H1 (cell line): ENCODE measurements at regions not wholly inside any gene's neighbourhood (a gene's known extent, or its start where the extent isn't known, plus 50 kb on each side); places are given as distances from the start of the nearest gene placed in this dataset.

Source experiments
- CTCF ChIA-PET: fragments of 300-600 bp; sonication (Branson Sonifier 250); formaldehyde crosslinking; loops from one replicate; lab custom pipeline; 2021; ENCODE audit not compliant: partially characterized antibody; lab: Charles Lee
- POLR2A ChIA-PET: fragments of 300-600 bp; sonication (Branson Sonifier 250); formaldehyde crosslinking; loops from one replicate; lab custom pipeline; 2021; ENCODE audit warnings: inconsistent platforms; ENCODE audit not compliant: partially characterized antibody; lab: Charles Lee
- DNase-seq, 2 experiments: peaks; one replicate each; pipeline versions ENCODE4 v3.0.0 to v3.0.0-alpha.2; 2010 to 2022; ENCODE audit warnings: low spot score in 2 of 2, low read depth in 1 of 2, mixed read lengths in 1 of 2
- FAIRE-seq: peaks from 2 replicates; lab custom pipeline; 2011; peaks lifted over from hg19 to GRCh38; lab: Jason Lieb, UNC
- H2AFZ ChIP-seq: 2 replicates; pipeline ENCODE4 v1.8.1; 2012; ENCODE audit warnings: low read length, inconsistent platforms
- H2AK5ac ChIP-seq: 2 replicates; pipeline ENCODE4 v1.6.1; 2013; ENCODE audit warnings: low read depth, low read length
- H2BK120ac ChIP-seq: replicated peaks from 2 replicates; pipeline ENCODE3; 2013; ENCODE audit warnings: low read depth, low read length, inconsistent platforms
- H2BK12ac ChIP-seq: 2 replicates; pipeline ENCODE4 v1.6.1; 2013; ENCODE audit warnings: low read depth, low read length
- H2BK15ac ChIP-seq: 2 replicates; pipeline ENCODE4 v1.6.1; 2013; ENCODE audit warnings: low read length
- H2BK20ac ChIP-seq: 2 replicates; pipeline ENCODE4 v1.6.1; 2013; ENCODE audit warnings: low read length
- H2BK5ac ChIP-seq: 2 replicates; pipeline ENCODE4 v1.6.1; 2013; ENCODE audit warnings: low read depth, low read length
- H3K14ac ChIP-seq: 2 replicates; pipeline ENCODE4 v1.6.1; 2013; ENCODE audit warnings: inconsistent platforms; ENCODE audit not compliant: insufficient read length
- H3K18ac ChIP-seq: 2 replicates; pipeline ENCODE4 v1.6.1; 2013; ENCODE audit warnings: low read length; ENCODE audit errors: extremely low read depth
- H3K23ac ChIP-seq: 2 replicates; pipeline ENCODE4 v1.6.1; 2013; ENCODE audit warnings: inconsistent platforms; ENCODE audit not compliant: insufficient read length
- H3K23me2 ChIP-seq: 2 replicates; pipeline ENCODE4 v1.6.1; 2013; ENCODE audit warnings: low read depth, low read length
- H3K27ac ChIP-seq: 2 replicates; pipeline ENCODE4 v1.6.1; 2011; ENCODE audit warnings: low read depth, low read length, inconsistent platforms
- H3K27me3 ChIP-seq, 4 experiments: replicated peaks in 1 of 4; 1 replicate in 1 of 4; 2 replicates in 3 of 4; pipeline versions ENCODE4 v1.6.1 to v1.8.1; 2011 to 2013; ENCODE audit warnings: low read length in 3 of 4, mild to moderate bottlenecking in 3 of 4, inconsistent platforms in 2 of 4, mixed read lengths in 2 of 4, moderate library complexity in 1 of 4; ENCODE audit not compliant: control insufficient read depth in 3 of 4, insufficient read depth in 3 of 4; ENCODE audit errors: extremely low read depth in 1 of 4
- H3K36me3 ChIP-seq, 4 experiments: 2 replicates each; pipeline versions ENCODE4 v1.6.1 to v1.8.1; 2011 to 2013; ENCODE audit warnings: mild to moderate bottlenecking in 4 of 4, low read length in 3 of 4, moderate library complexity in 2 of 4, control low read depth in 1 of 4, inconsistent platforms in 1 of 4; ENCODE audit not compliant: insufficient read depth in 4 of 4, control insufficient read depth in 2 of 4
- H3K4ac ChIP-seq: replicated peaks from 2 replicates; pipeline ENCODE3; 2013; ENCODE audit warnings: low read length, low read depth, mixed read lengths, inconsistent platforms; ENCODE audit not compliant: insufficient read length
- H3K4me1 ChIP-seq, 4 experiments: replicated peaks in 1 of 4; 1 replicate in 1 of 4; 2 replicates in 3 of 4; pipeline versions ENCODE4 v1.6.1 to v1.8.1; 2011 to 2013; ENCODE audit warnings: low read length in 3 of 4, inconsistent platforms in 2 of 4, mixed read lengths in 1 of 4; ENCODE audit not compliant: insufficient read depth in 4 of 4, control insufficient read depth in 3 of 4
- H3K4me2 ChIP-seq, 2 experiments: 2 replicates each; pipeline versions ENCODE4 v1.6.1 to v1.8.1; 2011 to 2013; ENCODE audit warnings: low read depth in 2 of 2, low read length in 2 of 2, control low read depth in 1 of 2, inconsistent platforms in 1 of 2, mild to moderate bottlenecking in 1 of 2; ENCODE audit not compliant: insufficient read depth in 1 of 2
- H3K4me3 ChIP-seq, 4 experiments: fragments of 200-600, 300-600 bp in 1 of 4; sonication (generic), shearing (Covaris generic), sonication (Bioruptor Twin) in 1 of 4; 2 replicates each; pipeline versions ENCODE4 v1.5.1 to v1.8.1; 2011 to 2016; ENCODE audit warnings: low read length in 4 of 4, low read depth in 3 of 4, control low read depth in 2 of 4, inconsistent platforms in 2 of 4, mild to moderate bottlenecking in 2 of 4, mixed read lengths in 1 of 4, moderate library complexity in 1 of 4; ENCODE audit not compliant: insufficient read depth in 2 of 4; ENCODE audit errors: extremely low read depth in 1 of 4
- H3K56ac ChIP-seq: replicated peaks from 2 replicates; pipeline ENCODE3; 2013; ENCODE audit warnings: low read depth, mild to moderate bottlenecking, mixed read lengths, low read length, inconsistent platforms; ENCODE audit not compliant: insufficient read length
- H3K79me1 ChIP-seq: 2 replicates; pipeline ENCODE4 v1.6.1; 2013; ENCODE audit warnings: low read depth, low read length, control low read depth
- H3K79me2 ChIP-seq, 2 experiments: 2 replicates each; pipeline versions ENCODE4 v1.6.1 to v1.8.1; 2012 to 2013; ENCODE audit warnings: low read length in 2 of 2, mild to moderate bottlenecking in 2 of 2, inconsistent platforms in 1 of 2; ENCODE audit not compliant: insufficient read depth in 2 of 2, control insufficient read depth in 1 of 2
- H3K9ac ChIP-seq, 4 experiments: replicated peaks in 1 of 4; 1 replicate in 1 of 4; 2 replicates in 3 of 4; pipeline versions ENCODE4 v1.6.1 to v1.8.1; 2011 to 2013; ENCODE audit warnings: low read depth in 3 of 4, low read length in 3 of 4, control low read depth in 2 of 4, mild to moderate bottlenecking in 2 of 4, moderate library complexity in 2 of 4, inconsistent platforms in 1 of 4; ENCODE audit errors: extremely low read depth in 1 of 4
- H3K9me3 ChIP-seq, 2 experiments: 2 replicates each; pipeline versions ENCODE4 v1.6.1 to v1.8.1; 2012 to 2013; ENCODE audit warnings: mild to moderate bottlenecking in 2 of 2, moderate library complexity in 2 of 2, control low read depth in 1 of 2, inconsistent platforms in 1 of 2, low read depth in 1 of 2, low read length in 1 of 2, mixed read lengths in 1 of 2; ENCODE audit not compliant: insufficient read depth in 2 of 2
- H4K20me1 ChIP-seq, 2 experiments: replicated peaks in 1 of 2; 2 replicates each; pipeline versions ENCODE3 to v1.8.1; 2011 to 2013; ENCODE audit warnings: inconsistent platforms in 2 of 2, low read length in 2 of 2, mild to moderate bottlenecking in 1 of 2; ENCODE audit not compliant: insufficient read depth in 2 of 2, control insufficient read depth in 1 of 2
- H4K5ac ChIP-seq: 2 replicates; pipeline ENCODE4 v1.6.1; 2013; ENCODE audit warnings: low read length, low read depth, mixed read lengths, inconsistent platforms; ENCODE audit not compliant: insufficient read length
- H4K8ac ChIP-seq: 2 replicates; pipeline ENCODE4 v1.8.0; 2013; ENCODE audit warnings: mild to moderate bottlenecking, moderate library complexity, low read length, inconsistent platforms; ENCODE audit not compliant: insufficient read depth; ENCODE audit errors: extremely low read depth
- H4K91ac ChIP-seq: replicated peaks from 2 replicates; pipeline ENCODE3; 2013; ENCODE audit warnings: low read length, mixed read lengths, inconsistent platforms; ENCODE audit not compliant: insufficient read length
- ATF3 ChIP-seq: IDR thresholded peaks from 2 replicates; pipeline ENCODE4 v1.6.1; 2011; ENCODE audit warnings: low read depth, mild to moderate bottlenecking, low read length; ENCODE audit not compliant: insufficient read depth
- BRCA1 ChIP-seq: IDR thresholded peaks from 2 replicates; pipeline ENCODE4 v1.6.1; 2012; ENCODE audit warnings: low read depth, low read length, improper control_type of control experiment
- CBX5 ChIP-seq: fragments of 300-800, 300-1000 bp; sonication (generic); IDR thresholded peaks from 2 replicates; pipeline ENCODE4 v1.7.1; 2016; ENCODE audit warnings: antibody characterized with exemption, low read length, low read depth
- CTBP2 ChIP-seq: IDR thresholded peaks from 2 replicates; pipeline ENCODE4 v1.7.0; 2011; ENCODE audit warnings: borderline replicate concordance, mild to moderate bottlenecking, moderate library complexity, mixed read lengths, low read length; ENCODE audit not compliant: insufficient read depth, insufficient read length
- EP300 ChIP-seq, 2 experiments: IDR thresholded peaks; 1 replicate in 1 of 2; 2 replicates in 1 of 2; pipeline ENCODE4 v1.6.1; 2011 to 2012; ENCODE audit warnings: low read depth in 2 of 2, low read length in 2 of 2, mild to moderate bottlenecking in 2 of 2, borderline replicate concordance in 1 of 2, inconsistent platforms in 1 of 2, moderate library complexity in 1 of 2
- FOSL1 ChIP-seq: IDR thresholded peaks from 2 replicates; pipeline ENCODE4 v1.6.1; 2011; ENCODE audit warnings: mild to moderate bottlenecking, low read depth, low read length, moderate library complexity; ENCODE audit not compliant: insufficient read depth
- MAX ChIP-seq: IDR thresholded peaks from 2 replicates; pipeline ENCODE4 v1.6.1; 2012; ENCODE audit warnings: inconsistent platforms
- PHF8 ChIP-seq: fragments of 200-600 bp; sonication (generic); conservative IDR thresholded peaks from 2 replicates; pipeline ENCODE4 v1.7.1; 2012; ENCODE audit warnings: low read depth, mild to moderate bottlenecking, inconsistent platforms, low read length, moderate library complexity
- ZNF274 ChIP-seq: IDR thresholded peaks from 2 replicates; pipeline ENCODE4 v1.7.0; 2012; ENCODE audit warnings: low read length, borderline replicate concordance; ENCODE audit errors: extremely low read depth
- WGBS, 2 experiments: shearing (Covaris generic) in 1 of 2; methylation state at CpG; one replicate each; pipeline versions ENCODE4 v1.1.6 to v1.1.7; 2013 to 2015; ENCODE audit warnings: low lambda C conversion rate in 2 of 2, mixed read lengths in 2 of 2, inconsistent platforms in 1 of 2, low coverage in 1 of 2, missing lambda C conversion rate in 1 of 2; ENCODE audit not compliant: insufficient replicate concordance in 2 of 2, insufficient coverage in 1 of 2, insufficient read length in 1 of 2; ENCODE audit errors: extremely low coverage in 1 of 2, missing lambda C conversion rate in 1 of 2; 5-methylcytosine and 5-hydroxymethylcytosine counted together

DNA sequence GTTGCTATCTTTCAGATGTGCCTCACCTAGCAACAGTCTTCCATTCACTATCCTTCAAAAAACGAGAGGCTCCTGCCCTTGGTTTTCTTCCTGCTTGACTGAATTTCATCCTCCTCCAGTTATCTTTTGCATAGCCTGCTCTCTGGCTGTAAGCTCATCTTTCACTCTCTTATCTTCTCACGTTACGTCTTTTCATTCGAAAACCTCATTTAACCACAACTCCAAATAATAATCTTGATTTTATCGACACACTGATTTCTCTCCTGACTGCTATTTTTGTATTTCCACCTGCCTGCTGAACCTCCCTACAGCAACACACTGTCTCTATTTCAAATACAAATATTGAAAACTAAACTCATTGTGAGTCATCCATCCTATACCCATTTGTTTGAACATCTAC, 230.7 kb upstream of the TMC3 start:
- Histone ChIP-seq H2BK120ac (no peak overlapping the region), H3K36me3 (no peaks in the 10 kb centered on the region; a peak in 1 of 8 replicates), H3K27ac (no peak overlapping the region), H4K20me1 (no peaks in the 10 kb centered on the region), H3K9me3 (peaks cover 0 to 7% of the 10 kb centered on the region in 2 experiments; a peak in 1 of 4 replicates), H4K91ac (no peak overlapping the region), H3K4me1 (no peaks in the 10 kb centered on the region), H3K14ac (no peak overlapping the region), H3K4ac (no peak overlapping the region), H2AFZ (no peak overlapping the region), H3K56ac (no peak overlapping the region), H3K23ac (no peak overlapping the region), H3K79me2 (no peaks in the 10 kb centered on the region), H3K23me2 (no peaks in the 10 kb centered on the region; the same call in 1 of the 2 replicates), H4K8ac (no peak overlapping the region), H2AK5ac (no peak overlapping the region), H2BK15ac (no peak overlapping the region), H3K27me3 (no peaks in the 10 kb centered on the region; a peak in 1 of 7 replicates), H2BK20ac (no peak overlapping the region), H2BK12ac (no peak overlapping the region), H3K4me2 (no peak overlapping the region), H4K5ac (no peak overlapping the region), H2BK5ac (no peak overlapping the region), H3K9ac (no peak overlapping the region), H3K18ac (no peak overlapping the region), H3K4me3 (no peak overlapping the region), H3K79me1 (no peaks in the 10 kb centered on the region; the same call in 1 of the 2 replicates)
- FAIRE-seq = no peak
- CTCF ChIA-PET = interaction anchor here (0.8 to 1.1 kb wide), 3 partner anchors 11 to 123 kb away, joined by 3 to 4 read pairs (median 3); no protein-coding TSS in a partner anchor
- POLR2A ChIA-PET = no interaction called here
- no peak for TF ChIP-seq FOSL1
- no peak for TF ChIP-seq MAX
- TF ChIP-seq ZNF274 = no peak
- no peak for TF ChIP-seq BRCA1
- no peak for TF ChIP-seq EP300 (IDR thresholded peaks at IDR 0.05; ENCODE audit: borderline replicate concordance in 1 of 2, low read depth in 2 of 2, low read length in 2 of 2)
- no peak for TF ChIP-seq CBX5
- TF ChIP-seq CTBP2 = no peak
- TF ChIP-seq ATF3 = no peak
- TF ChIP-seq PHF8 = no peak
- no peak for DNase-seq
- WGBS, 2 experiments = 81 to 100% methylated on average over 4 to 5 of the region's 5 CpGs
